HCT116 (cell line): ENCODE measurements at regions not wholly inside any gene's neighbourhood (a gene's known extent, or its start where the extent isn't known, plus 50 kb on each side); places are given as distances from the start of the nearest gene placed in this dataset.

Experiments
- CEBPB ChIP-seq: IDR thresholded peaks from 2 replicates; pipeline ENCODE4 v1.6.1; 2012; ENCODE audit warnings: low read depth
- ELF1 ChIP-seq: IDR thresholded peaks from 2 replicates; pipeline ENCODE4 v1.6.1; 2012; ENCODE audit warnings: low read depth, borderline replicate concordance
- EZH2 ChIP-seq: fragments of 200-600 bp; sonication (generic); IDR thresholded peaks from 2 replicates; pipeline ENCODE4 v1.6.1; 2017; ENCODE audit warnings: antibody characterized with exemption, mixed run types
- EZH2phosphoT487 ChIP-seq: fragments of 200-600 bp; IDR thresholded peaks from 2 replicates; pipeline ENCODE4 v1.6.1; 2018; ENCODE audit warnings: antibody characterized with exemption, borderline replicate concordance
- POLR2A ChIP-seq: IDR thresholded peaks from 2 replicates; pipeline ENCODE4 v1.7.0; 2011; ENCODE audit warnings: borderline replicate concordance; ENCODE audit not compliant: insufficient read depth, insufficient read length; ENCODE audit errors: extremely low read depth
- POLR2AphosphoS5 ChIP-seq: IDR thresholded peaks from 2 replicates; pipeline ENCODE4 v1.6.1; 2011; ENCODE audit warnings: mild to moderate bottlenecking, low read depth, low read length, moderate library complexity
- YY1 ChIP-seq: IDR thresholded peaks from 2 replicates; pipeline ENCODE4 v1.6.1; 2011; ENCODE audit warnings: low read length, low read depth, moderate library complexity, mild to moderate bottlenecking; ENCODE audit not compliant: insufficient replicate concordance; ENCODE audit errors: extremely low read depth
- TF ChIP-seq, protein P1 (sequence below), 3 experiments: fragments of 200-600 bp in 1 of 3; sonication (generic) in 1 of 3; IDR thresholded peaks in 2 of 3; conservative IDR thresholded peaks in 1 of 3; 2 replicates each; pipeline ENCODE4 v1.5.1; 2012 to 2017; ENCODE audit warnings: low read depth in 2 of 3, low read length in 2 of 3, antibody characterized with exemption in 1 of 3, borderline replicate concordance in 1 of 3, control low read depth in 1 of 3, mild to moderate bottlenecking in 1 of 3, mixed read lengths in 1 of 3, mixed run types in 1 of 3, moderate library complexity in 1 of 3; ENCODE audit not compliant: insufficient read depth in 1 of 3
- TF ChIP-seq, protein P2 (sequence below): IDR thresholded peaks from 2 replicates; pipeline ENCODE4 v1.6.1; 2012; ENCODE audit warnings: low read depth

DNA sequence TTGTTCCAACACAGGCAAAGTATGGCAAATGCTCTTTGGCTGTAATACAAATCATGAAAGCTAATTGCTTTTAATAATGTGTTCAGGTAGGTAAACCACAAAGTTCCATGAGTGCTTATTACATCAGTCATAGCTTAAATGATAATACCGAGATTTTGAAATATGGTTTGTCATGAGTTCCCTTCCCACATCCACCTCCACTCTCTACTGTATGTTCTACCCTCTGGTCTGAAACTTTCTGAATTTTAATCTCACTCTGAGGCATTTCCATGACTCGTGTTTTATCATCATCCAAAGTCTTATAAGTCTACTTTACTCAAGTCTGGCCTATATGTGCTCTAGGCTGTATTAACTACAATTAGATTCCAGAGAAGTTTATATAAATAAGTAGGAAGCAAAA, 354.8 kb downstream of the AKAIN1 start:
- TF ChIP-seq EZH2: no peak
- no peak for TF ChIP-seq POLR2A
- TF ChIP-seq EZH2phosphoT487: no peak
- TF ChIP-seq, protein P1, sequence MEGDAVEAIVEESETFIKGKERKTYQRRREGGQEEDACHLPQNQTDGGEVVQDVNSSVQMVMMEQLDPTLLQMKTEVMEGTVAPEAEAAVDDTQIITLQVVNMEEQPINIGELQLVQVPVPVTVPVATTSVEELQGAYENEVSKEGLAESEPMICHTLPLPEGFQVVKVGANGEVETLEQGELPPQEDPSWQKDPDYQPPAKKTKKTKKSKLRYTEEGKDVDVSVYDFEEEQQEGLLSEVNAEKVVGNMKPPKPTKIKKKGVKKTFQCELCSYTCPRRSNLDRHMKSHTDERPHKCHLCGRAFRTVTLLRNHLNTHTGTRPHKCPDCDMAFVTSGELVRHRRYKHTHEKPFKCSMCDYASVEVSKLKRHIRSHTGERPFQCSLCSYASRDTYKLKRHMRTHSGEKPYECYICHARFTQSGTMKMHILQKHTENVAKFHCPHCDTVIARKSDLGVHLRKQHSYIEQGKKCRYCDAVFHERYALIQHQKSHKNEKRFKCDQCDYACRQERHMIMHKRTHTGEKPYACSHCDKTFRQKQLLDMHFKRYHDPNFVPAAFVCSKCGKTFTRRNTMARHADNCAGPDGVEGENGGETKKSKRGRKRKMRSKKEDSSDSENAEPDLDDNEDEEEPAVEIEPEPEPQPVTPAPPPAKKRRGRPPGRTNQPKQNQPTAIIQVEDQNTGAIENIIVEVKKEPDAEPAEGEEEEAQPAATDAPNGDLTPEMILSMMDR (IDR thresholded peaks at IDR 0.05 in 2 of 3, conservative IDR thresholded peaks at IDR 0.05 in 1 of 3; ENCODE audit: borderline replicate concordance in 1 of 3, insufficient read depth in 1 of 3, low read depth in 2 of 3, low read length in 2 of 3): no peak
- TF ChIP-seq, protein P2, sequence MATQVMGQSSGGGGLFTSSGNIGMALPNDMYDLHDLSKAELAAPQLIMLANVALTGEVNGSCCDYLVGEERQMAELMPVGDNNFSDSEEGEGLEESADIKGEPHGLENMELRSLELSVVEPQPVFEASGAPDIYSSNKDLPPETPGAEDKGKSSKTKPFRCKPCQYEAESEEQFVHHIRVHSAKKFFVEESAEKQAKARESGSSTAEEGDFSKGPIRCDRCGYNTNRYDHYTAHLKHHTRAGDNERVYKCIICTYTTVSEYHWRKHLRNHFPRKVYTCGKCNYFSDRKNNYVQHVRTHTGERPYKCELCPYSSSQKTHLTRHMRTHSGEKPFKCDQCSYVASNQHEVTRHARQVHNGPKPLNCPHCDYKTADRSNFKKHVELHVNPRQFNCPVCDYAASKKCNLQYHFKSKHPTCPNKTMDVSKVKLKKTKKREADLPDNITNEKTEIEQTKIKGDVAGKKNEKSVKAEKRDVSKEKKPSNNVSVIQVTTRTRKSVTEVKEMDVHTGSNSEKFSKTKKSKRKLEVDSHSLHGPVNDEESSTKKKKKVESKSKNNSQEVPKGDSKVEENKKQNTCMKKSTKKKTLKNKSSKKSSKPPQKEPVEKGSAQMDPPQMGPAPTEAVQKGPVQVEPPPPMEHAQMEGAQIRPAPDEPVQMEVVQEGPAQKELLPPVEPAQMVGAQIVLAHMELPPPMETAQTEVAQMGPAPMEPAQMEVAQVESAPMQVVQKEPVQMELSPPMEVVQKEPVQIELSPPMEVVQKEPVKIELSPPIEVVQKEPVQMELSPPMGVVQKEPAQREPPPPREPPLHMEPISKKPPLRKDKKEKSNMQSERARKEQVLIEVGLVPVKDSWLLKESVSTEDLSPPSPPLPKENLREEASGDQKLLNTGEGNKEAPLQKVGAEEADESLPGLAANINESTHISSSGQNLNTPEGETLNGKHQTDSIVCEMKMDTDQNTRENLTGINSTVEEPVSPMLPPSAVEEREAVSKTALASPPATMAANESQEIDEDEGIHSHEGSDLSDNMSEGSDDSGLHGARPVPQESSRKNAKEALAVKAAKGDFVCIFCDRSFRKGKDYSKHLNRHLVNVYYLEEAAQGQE: no peak
- TF ChIP-seq POLR2AphosphoS5: no peak
- no peak for TF ChIP-seq YY1
- no peak for TF ChIP-seq CEBPB
- no peak for TF ChIP-seq ELF1
